HT-29 (cell line): ENCODE measurements at regions not wholly inside any gene's neighbourhood (a gene's known extent, or its start where the extent isn't known, plus 50 kb on each side); places are given as distances from the start of the nearest gene placed in this dataset.
"Not testable (repeated sequence)": the region's sequence is repeated elsewhere in the genome, so short reads cannot be mapped to it uniquely, and the experiment has no call there.

Source experiments
- DNase-seq: peaks from one replicate; pipeline ENCODE4 v3.0.0-alpha.2; 2015; ENCODE audit warnings: low spot score

GRCh38 chr6:90463359-90463758 is 123.5 kb downstream of the MAP3K7 start:
- DNase-seq: no peak

- DNase-seq: no peak
Measured at GRCh38 chr6:90462102-90462501, 124.8 kb downstream of the MAP3K7 start.

- DNase-seq: no peak
Measured at GRCh38 chr6:90461383-90461782, 125.5 kb downstream of the MAP3K7 start.

- no peak for DNase-seq
Measured at GRCh38 chr6:90460051-90460450, 126.8 kb downstream of the MAP3K7 start.

- no peak for DNase-seq
Measured at GRCh38 chr6:90459225-90459758, 127.6 kb downstream of the MAP3K7 start.

- DNase-seq: no peak
Measured at GRCh38 chr6:90458353-90459224, 128.3 kb downstream of the MAP3K7 start.

- DNase-seq: no peak
Measured at GRCh38 chr6:90457867-90458259, 129.0 kb downstream of the MAP3K7 start.

- DNase-seq: not testable (repeated sequence)
Measured at GRCh38 chr6:90456997-90457866, 129.6 kb downstream of the MAP3K7 start.

GRCh38 chr6:90456001-90456400 is 130.9 kb downstream of the MAP3K7 start:
- DNase-seq: no peak

GRCh38 chr6:90454836-90455427 is 131.9 kb downstream of the MAP3K7 start:
- DNase-seq: no peak

- DNase-seq: no peak
Measured at GRCh38 chr6:90450268-90450953, 136.5 kb downstream of the MAP3K7 start.

GRCh38 chr6:90449311-90449710 is 137.6 kb downstream of the MAP3K7 start:
- no peak for DNase-seq

GRCh38 chr6:90448836-90449235 is 138.0 kb downstream of the MAP3K7 start:
- no peak for DNase-seq

- DNase-seq: no peak
Measured at GRCh38 chr6:90446164-90446563, 140.7 kb downstream of the MAP3K7 start.

GRCh38 chr6:90445533-90446108 is 141.3 kb downstream of the MAP3K7 start:
- DNase-seq: no peak

- no peak for DNase-seq
Measured at GRCh38 chr6:90444160-90444714, 142.6 kb downstream of the MAP3K7 start.

GRCh38 chr6:90442366-90442765 is 144.5 kb downstream of the MAP3K7 start:
- no peak for DNase-seq

GRCh38 chr6:90440586-90441283 is 144.1 kb upstream of the BACH2 start:
- no peak for DNase-seq

- DNase-seq: no peak
Measured at GRCh38 chr6:90439586-90439985, 142.9 kb upstream of the BACH2 start.

GRCh38 chr6:90436403-90436802 is 139.8 kb upstream of the BACH2 start:
- no peak for DNase-seq
